Nephron progenitor cell (in vitro differentiated cells): ENCODE measurements at regions not wholly inside any gene's neighbourhood (a gene's known extent, or its start where the extent isn't known, plus 50 kb on each side); places are given as distances from the start of the nearest gene placed in this dataset.

Experiments used
- DNase-seq: peaks from one replicate; pipeline ENCODE4 v3.0.0; 2021
- H3K27ac Mint-ChIP-seq: 2 replicates; pipeline ENCODE4 v1.8.0; 2021; ENCODE audit warnings: mild to moderate bottlenecking, moderate library complexity, mixed read lengths
- H3K27me3 Mint-ChIP-seq: 2 replicates; pipeline ENCODE4 v1.8.0; 2021; ENCODE audit warnings: mild to moderate bottlenecking, low read depth, mixed read lengths; ENCODE audit not compliant: poor library complexity
- H3K36me3 Mint-ChIP-seq: 2 replicates; pipeline ENCODE4 v1.8.0; 2021; ENCODE audit warnings: low read depth, mixed read lengths
- H3K4me1 Mint-ChIP-seq: 2 replicates; pipeline ENCODE4 v1.8.0; 2021; ENCODE audit warnings: mixed read lengths
- H3K4me3 Mint-ChIP-seq: 2 replicates; pipeline ENCODE4 v1.8.0; 2021; ENCODE audit warnings: mild to moderate bottlenecking, moderate library complexity, mixed read lengths
- H3K9me3 Mint-ChIP-seq: 2 replicates; pipeline ENCODE4 v1.8.0; 2021; ENCODE audit warnings: mild to moderate bottlenecking, moderate library complexity, mixed read lengths
- TF ChIP-seq, protein P1 (sequence below): fragments of 200-600 bp; sonication (generic); IDR thresholded peaks from 2 replicates; pipeline ENCODE4 v1.5.0; 2021; ENCODE audit warnings: antibody characterized with exemption

GRCh38 chr6:141152951-141153350 lies 979.8 kb upstream of the GJE1 start:
- no peak overlapping the region for H3K4me3 Mint-ChIP-seq
- H3K27me3 Mint-ChIP-seq, result no peaks in the 10 kb centered on the region
- no peaks in the 10 kb centered on the region for H3K36me3 Mint-ChIP-seq
- H3K27ac Mint-ChIP-seq, result no peak overlapping the region
- TF ChIP-seq, protein P1, sequence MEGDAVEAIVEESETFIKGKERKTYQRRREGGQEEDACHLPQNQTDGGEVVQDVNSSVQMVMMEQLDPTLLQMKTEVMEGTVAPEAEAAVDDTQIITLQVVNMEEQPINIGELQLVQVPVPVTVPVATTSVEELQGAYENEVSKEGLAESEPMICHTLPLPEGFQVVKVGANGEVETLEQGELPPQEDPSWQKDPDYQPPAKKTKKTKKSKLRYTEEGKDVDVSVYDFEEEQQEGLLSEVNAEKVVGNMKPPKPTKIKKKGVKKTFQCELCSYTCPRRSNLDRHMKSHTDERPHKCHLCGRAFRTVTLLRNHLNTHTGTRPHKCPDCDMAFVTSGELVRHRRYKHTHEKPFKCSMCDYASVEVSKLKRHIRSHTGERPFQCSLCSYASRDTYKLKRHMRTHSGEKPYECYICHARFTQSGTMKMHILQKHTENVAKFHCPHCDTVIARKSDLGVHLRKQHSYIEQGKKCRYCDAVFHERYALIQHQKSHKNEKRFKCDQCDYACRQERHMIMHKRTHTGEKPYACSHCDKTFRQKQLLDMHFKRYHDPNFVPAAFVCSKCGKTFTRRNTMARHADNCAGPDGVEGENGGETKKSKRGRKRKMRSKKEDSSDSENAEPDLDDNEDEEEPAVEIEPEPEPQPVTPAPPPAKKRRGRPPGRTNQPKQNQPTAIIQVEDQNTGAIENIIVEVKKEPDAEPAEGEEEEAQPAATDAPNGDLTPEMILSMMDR, result no peak
- peaks cover 7% of the 10 kb centered on the region for H3K4me1 Mint-ChIP-seq
- H3K9me3 Mint-ChIP-seq, result peaks cover 19% of the 10 kb centered on the region
- no peak for DNase-seq

GRCh38 chr6:141151710-141152417 lies 980.9 kb upstream of the GJE1 start:
- no peak overlapping the region for H3K27ac Mint-ChIP-seq
- no peaks in the 10 kb centered on the region for H3K27me3 Mint-ChIP-seq
- no peak overlapping the region for H3K4me3 Mint-ChIP-seq
- H3K9me3 Mint-ChIP-seq, result peaks cover 19% of the 10 kb centered on the region
- DNase-seq, result no peak
- TF ChIP-seq, protein P1, result no peak
- H3K36me3 Mint-ChIP-seq, result no peaks in the 10 kb centered on the region
- H3K4me1 Mint-ChIP-seq, result peaks cover 7% of the 10 kb centered on the region

DNA sequence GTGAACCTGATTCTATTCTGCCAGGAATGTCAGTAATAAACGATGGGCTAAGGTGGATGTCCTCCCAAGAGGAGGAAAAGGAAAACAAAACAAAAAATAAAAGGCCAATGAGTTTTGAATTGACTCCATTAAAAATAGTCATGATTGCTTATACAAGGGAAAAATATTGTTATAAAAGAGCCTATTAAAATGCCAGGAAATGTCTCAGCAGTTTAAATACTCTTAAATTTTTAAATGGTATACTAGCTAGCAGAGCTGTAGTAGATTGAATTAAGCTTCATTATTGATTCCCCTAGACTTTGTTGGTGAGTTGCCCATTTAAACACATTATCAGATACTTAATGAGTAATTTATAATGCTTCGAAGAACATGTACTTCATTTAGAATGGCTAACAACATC lies 990.9 kb upstream of the GJE1 start:
- Mint-ChIP-seq H3K36me3 (no peaks in the 10 kb centered on the region), H3K4me3 (no peak overlapping the region), H3K4me1 (no peaks in the 10 kb centered on the region), H3K27me3 (no peaks in the 10 kb centered on the region), H3K9me3 (no peaks in the 10 kb centered on the region), H3K27ac (no peak overlapping the region)
- DNase-seq, result no peak
- TF ChIP-seq, protein P1, result no peak

DNA sequence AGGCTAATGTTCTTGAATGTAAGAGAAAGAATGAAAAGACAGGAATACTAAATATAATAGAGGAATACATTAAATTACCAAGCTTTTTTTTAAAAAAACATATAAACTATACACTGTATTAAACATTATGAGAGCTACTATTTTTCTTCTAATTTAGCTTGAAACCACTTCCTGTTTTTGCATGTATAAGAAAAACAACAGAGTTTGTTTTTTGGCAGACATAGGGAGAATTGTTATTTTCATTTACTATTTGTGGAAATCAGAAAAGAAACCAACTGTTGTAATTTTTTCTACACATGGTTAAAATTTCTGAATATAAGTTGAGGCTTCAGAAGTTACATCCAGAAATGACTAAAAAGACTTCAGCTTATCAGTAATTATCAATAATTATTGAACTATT lies 991.8 kb upstream of the GJE1 start:
- Mint-ChIP-seq H3K4me3 (no peak overlapping the region), H3K27me3 (no peaks in the 10 kb centered on the region), H3K4me1 (no peaks in the 10 kb centered on the region), H3K9me3 (no peaks in the 10 kb centered on the region), H3K36me3 (no peaks in the 10 kb centered on the region), H3K27ac (no peak overlapping the region)
- TF ChIP-seq, protein P1, result no peak
- no peak for DNase-seq

DNA sequence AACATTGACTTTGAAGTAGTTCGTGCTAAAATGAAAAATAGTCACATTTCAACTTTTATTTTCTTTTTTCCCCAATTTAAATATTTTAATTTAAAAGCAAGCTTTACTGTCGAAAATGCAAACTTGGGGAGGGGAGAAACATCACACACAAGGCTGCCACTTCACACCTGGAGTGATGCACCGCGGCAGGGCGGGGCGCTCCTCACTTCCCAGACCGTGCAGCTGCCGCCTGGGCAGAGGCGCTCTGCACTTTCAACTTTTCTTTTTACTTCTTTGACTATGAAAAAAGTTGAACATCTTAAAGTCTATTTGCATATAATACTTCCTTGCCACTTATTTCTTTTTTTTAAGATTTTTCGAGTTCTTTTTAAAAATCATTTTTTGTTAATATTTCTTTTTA lies 993.3 kb upstream of the GJE1 start:
- H3K4me1 Mint-ChIP-seq, result no peaks in the 10 kb centered on the region

More for the DNA sequence above, 993.3 kb upstream of the GJE1 start:
- H3K4me3 Mint-ChIP-seq, result no peak overlapping the region
- H3K36me3 Mint-ChIP-seq, result no peaks in the 10 kb centered on the region
- no peaks in the 10 kb centered on the region for H3K9me3 Mint-ChIP-seq
- no peak overlapping the region for H3K27ac Mint-ChIP-seq
- DNase-seq, result no peak
- TF ChIP-seq, protein P1, result no peak
- no peaks in the 10 kb centered on the region for H3K27me3 Mint-ChIP-seq
